ENCODE measurements at regions not wholly inside any gene's neighbourhood (a gene's known extent, or its start where the extent isn't known, plus 50 kb on each side); places are given as distances from the start of the nearest gene placed in this dataset.
"Not testable (repeated sequence)": the region's sequence is repeated elsewhere in the genome, so short reads cannot be mapped to it uniquely, and the experiment has no call there.

- no peak for DNase-seq (ENCODE audit: low spot score)
Observed at GRCh38 chr3:99317201-99317600, 321.2 kb upstream of the COL8A1 start.

- no peak for DNase-seq (ENCODE audit: low spot score)
Observed at GRCh38 chr3:99315896-99316295, 322.5 kb upstream of the COL8A1 start.

GRCh38 chr3:99313485-99313884 lies 324.9 kb upstream of the COL8A1 start:
- no peak for DNase-seq (ENCODE audit: low spot score)

- DNase-seq (ENCODE audit: low spot score) = no peak
Observed at GRCh38 chr3:99298661-99299060, 339.7 kb upstream of the COL8A1 start.

- no peak for DNase-seq (ENCODE audit: low spot score)
Observed at GRCh38 chr3:99295836-99296235, 342.6 kb upstream of the COL8A1 start.

GRCh38 chr3:99294092-99294491 lies 344.3 kb upstream of the COL8A1 start:
- not testable (repeated sequence) for DNase-seq (ENCODE audit: low spot score)

GRCh38 chr3:99287876-99288275 lies 350.5 kb upstream of the COL8A1 start:
- no peak for DNase-seq (ENCODE audit: low spot score)

- no peak for DNase-seq (ENCODE audit: low spot score)
Observed at GRCh38 chr3:99286266-99286845, 352.0 kb upstream of the COL8A1 start.

GRCh38 chr3:99269606-99270351 lies 368.3 kb upstream of the DCBLD2 start:
- no peak for DNase-seq (ENCODE audit: low spot score)

- DNase-seq (ENCODE audit: low spot score) = no peak
Observed at GRCh38 chr3:99256788-99257187, 355.3 kb upstream of the DCBLD2 start.

- DNase-seq (ENCODE audit: low spot score) = no peak
Observed at GRCh38 chr3:99253963-99254355, 352.5 kb upstream of the DCBLD2 start.

- DNase-seq (ENCODE audit: low spot score) = no peak
Observed at GRCh38 chr3:99250821-99251355, 349.4 kb upstream of the DCBLD2 start.

- no peak for DNase-seq (ENCODE audit: low spot score)
Observed at GRCh38 chr3:99250272-99250671, 348.8 kb upstream of the DCBLD2 start.

GRCh38 chr3:99249627-99250026 lies 348.1 kb upstream of the DCBLD2 start:
- DNase-seq (ENCODE audit: low spot score) = no peak

GRCh38 chr3:99248913-99249312 lies 347.4 kb upstream of the DCBLD2 start:
- no peak for DNase-seq (ENCODE audit: low spot score)

- no peak for DNase-seq (ENCODE audit: low spot score)
Observed at GRCh38 chr3:99248130-99248529, 346.6 kb upstream of the DCBLD2 start.

GRCh38 chr3:99246010-99246654 lies 344.6 kb upstream of the DCBLD2 start:
- no peak for DNase-seq (ENCODE audit: low spot score)

GRCh38 chr3:99242271-99242670 lies 340.8 kb upstream of the DCBLD2 start:
- DNase-seq (ENCODE audit: low spot score) = no peak

GRCh38 chr3:99240700-99241099 lies 339.2 kb upstream of the DCBLD2 start:
- DNase-seq (ENCODE audit: low spot score) = no peak

- no peak for DNase-seq (ENCODE audit: low spot score)
Observed at GRCh38 chr3:99236576-99236975, 335.1 kb upstream of the DCBLD2 start.

GRCh38 chr3:99232696-99233095 lies 331.2 kb upstream of the DCBLD2 start:
- no peak for DNase-seq (ENCODE audit: low spot score)

GRCh38 chr3:99218468-99218867 lies 317.0 kb upstream of the DCBLD2 start:
- DNase-seq (ENCODE audit: low spot score) = no peak

GRCh38 chr3:99212969-99213368 lies 311.5 kb upstream of the DCBLD2 start:
- no peak for DNase-seq (ENCODE audit: low spot score)

All from mucosa of gallbladder (tissue), 1 donor.